AG09319 (cell line): ENCODE measurements at regions not wholly inside any gene's neighbourhood (a gene's known extent, or its start where the extent isn't known, plus 50 kb on each side); places are given as distances from the start of the nearest gene placed in this dataset.

Experiments used
- DNase-seq: peaks from one replicate; pipeline ENCODE4 v3.0.0-alpha.2; 2010; ENCODE audit warnings: low read depth; ENCODE audit errors: extremely low read depth
- CTCF ChIP-seq: IDR thresholded peaks from 2 replicates; pipeline ENCODE4 v1.5.1; 2011; ENCODE audit warnings: low read depth, mild to moderate bottlenecking, inconsistent platforms, low read length, moderate library complexity

DNA sequence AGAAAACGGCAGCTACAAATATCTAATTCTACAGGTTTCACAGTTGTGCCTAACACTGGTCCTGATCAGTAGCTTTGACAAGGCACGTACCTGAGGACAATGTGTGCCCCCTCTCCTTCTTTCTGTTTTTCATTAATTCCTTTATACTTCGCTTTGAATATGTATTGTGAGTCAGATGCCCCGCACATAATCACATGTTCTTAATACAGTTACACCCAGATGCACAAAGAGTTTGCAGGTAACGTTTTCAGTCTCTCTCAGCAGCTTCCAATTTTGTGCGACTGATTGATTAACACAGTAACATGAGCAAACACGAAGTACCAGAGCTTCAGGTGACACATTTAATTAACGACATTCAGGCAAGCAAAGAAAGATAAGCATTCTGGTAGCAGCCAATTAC lies 209.8 kb upstream of the ZPLD1 start:
- DNase-seq, result no peak
- TF ChIP-seq CTCF, result no peak

DNA sequence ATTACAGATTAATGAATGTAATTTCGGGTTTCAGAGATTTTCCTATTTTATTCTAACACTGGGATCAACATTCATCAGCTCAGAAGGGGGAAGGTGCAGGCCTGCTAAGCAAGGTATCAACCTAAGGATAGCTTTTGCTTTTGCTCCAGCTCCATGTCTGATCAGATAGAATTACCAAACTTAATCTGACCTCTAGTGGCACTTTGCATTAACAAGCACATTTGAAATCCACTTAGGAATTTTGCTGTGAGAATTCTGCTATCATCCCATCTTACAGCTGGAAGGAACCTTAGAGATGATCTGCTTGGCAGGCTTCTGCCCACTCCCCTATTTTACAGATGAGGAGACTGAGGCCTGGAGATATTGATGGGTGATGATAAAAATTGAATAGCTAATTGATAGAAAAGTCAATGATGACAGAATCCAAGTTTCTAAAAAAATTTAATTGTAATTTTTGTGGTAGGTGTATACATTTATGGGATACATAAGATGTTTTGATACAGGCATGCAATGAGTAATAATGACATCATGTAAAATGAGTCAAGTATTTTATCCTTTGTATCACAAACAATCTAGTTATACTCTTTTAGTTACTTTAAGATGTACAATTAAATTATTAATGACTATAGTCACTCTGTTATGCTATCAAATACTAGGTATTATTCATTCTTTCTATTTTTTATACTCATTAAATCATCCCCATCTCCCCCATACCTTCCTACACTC lies 209.2 kb upstream of the ZPLD1 start:
- peak; percentile 69 for TF ChIP-seq CTCF
- peak; percentile 49 for DNase-seq

- TF ChIP-seq CTCF, result no peak
- DNase-seq, result no peak
Measured at GRCh38 chr3:102226463-102226862, 208.4 kb upstream of the ZPLD1 start.

- DNase-seq, result peak; percentile 32
- TF ChIP-seq CTCF, result peak; percentile 99
Measured at GRCh38 chr3:102229062-102229655, 205.7 kb upstream of the ZPLD1 start.

DNA sequence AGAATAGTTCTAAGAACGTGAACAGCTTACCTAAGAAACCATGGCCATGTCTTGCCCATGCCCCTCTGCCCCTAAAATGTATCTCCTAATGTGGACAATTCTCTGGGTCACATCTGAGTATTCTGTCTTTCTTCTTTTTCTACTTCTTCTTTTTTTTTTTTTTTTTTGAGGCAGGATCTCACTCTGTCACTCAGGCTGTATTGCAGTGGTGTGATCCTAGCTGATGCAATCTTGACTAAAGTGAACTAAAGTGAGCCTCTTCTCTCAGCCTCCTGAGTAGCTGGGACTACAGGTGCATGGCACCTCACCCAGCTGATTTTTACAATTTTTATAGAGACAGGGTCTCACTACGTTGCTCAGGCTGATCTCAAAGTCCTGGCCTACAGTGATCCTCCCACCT lies 204.8 kb upstream of the ZPLD1 start:
- TF ChIP-seq CTCF, result no peak
- DNase-seq, result no peak

DNA sequence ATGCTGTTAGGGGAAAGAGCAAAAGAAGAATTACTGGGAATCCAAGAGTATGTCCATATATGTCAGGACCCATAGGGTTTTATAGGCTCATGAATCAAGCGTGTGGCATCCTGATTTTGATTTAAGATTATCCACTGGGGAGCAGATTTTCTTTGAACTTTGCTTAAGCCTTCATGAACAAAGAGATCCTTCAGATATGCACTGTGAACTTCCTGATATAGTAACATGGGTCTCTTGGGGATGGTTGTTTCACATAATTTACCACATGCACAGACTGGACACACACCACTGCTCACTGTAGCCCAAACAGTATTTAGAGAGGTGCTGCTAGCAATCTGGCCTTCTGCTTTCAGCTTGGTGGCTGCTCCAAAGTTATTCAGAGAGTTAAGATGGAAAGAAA lies 200.9 kb upstream of the ZPLD1 start:
- TF ChIP-seq CTCF, result no peak

DNA sequence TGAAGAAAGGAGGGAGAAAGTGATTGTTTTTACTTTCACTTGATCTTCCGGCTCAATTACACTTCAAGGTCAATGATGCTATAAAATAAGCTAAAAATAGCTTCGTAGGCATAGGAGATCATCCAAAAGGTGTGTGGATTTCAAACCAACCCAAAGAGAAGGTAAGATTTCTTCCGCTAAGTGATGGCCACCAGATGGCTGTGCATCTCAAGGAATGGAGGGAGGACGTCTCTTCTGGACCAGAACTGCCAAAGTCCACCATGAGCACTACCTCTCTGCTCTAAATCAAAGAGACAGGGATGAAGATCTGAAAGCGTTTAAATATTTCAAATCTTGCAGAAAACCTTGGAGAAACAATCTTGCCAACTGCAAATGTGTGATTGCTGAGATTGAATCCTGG lies 199.1 kb upstream of the ZPLD1 start:
- no peak for DNase-seq
- TF ChIP-seq CTCF, result no peak; the same call in 1 of the 2 replicates

More for the DNA sequence above, 200.9 kb upstream of the ZPLD1 start:
- no peak for DNase-seq
